Fibroblast of skin of scalp (primary cell): ENCODE measurements at regions not wholly inside any gene's neighbourhood (a gene's known extent, or its start where the extent isn't known, plus 50 kb on each side); places are given as distances from the start of the nearest gene placed in this dataset.
"Not testable (repeated sequence)": the region's sequence is repeated elsewhere in the genome, so short reads cannot be mapped to it uniquely, and the experiment has no call there.

Source experiments
- DNase-seq: peaks from one replicate; pipeline ENCODE4 v3.0.0-alpha.2; 2013

DNA sequence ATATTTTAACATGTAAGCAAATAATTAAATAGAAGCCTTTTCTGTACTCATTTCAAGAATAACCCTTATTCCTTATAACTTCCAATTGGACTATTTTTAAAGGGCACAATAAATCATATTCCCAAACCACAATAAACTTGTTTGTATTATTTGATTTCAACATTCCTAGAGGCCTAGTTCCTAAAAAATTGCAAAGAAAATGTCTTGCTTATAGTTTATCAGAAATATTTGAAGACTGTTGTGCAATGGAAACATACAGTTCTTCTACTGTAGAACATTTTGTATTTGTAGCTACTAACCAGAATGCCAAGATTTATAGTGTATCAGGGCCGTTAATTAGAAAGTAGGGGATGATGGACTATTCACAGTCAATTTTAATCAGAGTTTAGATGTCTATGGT is 1037.0 kb upstream of the CDH18 start:
- DNase-seq, result no peak

DNA sequence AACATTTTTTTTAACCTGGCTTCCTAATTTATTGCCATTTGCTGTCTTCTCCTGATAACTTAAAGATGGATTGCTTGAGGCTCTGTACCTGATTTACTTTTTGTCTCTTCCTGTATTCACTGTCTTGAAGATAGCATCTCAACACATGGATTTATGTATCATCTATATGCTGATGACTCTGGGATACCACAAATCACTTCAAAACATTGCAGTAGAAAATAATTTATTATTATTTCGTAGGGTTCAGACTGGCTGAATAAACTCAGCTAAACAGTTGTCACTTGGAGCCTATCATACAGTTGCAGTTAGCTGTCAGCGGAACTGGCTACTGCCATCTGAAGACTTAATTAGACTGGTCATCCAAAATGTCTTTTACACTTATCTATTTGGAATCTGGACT is 1025.2 kb upstream of the CDH18 start:
- no peak for DNase-seq

DNA sequence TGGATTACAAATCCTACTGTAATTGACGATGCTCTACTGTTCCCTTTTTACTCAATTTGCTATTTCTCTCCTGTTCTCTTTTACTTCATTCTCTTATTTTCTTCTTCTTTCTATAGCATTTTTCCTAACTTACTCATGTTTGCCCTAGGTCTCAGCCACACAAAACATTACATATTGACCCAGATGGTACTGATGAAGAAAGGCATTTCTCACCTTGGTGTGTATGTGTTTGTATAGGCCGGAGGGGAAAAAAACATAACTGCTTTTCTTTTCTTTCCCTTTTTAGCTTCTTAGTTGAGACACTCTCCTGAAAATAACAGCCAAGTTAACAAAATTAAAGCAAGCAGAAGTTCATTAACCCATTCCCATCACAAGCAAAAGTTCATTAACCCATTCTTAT is 1019.8 kb upstream of the CDH18 start:
- DNase-seq, result peak; percentile 1

DNA sequence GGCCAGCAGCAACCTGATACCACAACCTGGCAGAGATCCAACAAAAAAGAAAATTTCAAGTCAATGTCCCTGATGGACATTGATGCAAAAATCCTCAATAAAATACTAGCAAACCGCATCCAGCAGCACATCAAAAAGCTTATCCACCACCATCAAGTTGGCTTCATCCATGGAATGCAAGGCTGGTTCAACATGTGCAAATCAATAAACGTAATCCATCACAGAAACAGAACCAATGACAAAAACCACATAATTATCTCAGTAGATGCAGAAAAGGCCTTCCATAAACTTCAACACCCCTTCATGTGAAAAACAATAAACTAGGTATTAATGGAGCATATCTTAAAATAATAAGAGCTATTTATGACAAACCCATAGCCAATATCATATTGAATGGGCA is 1000.9 kb upstream of the CDH18 start:
- DNase-seq, result not testable (repeated sequence)

DNA sequence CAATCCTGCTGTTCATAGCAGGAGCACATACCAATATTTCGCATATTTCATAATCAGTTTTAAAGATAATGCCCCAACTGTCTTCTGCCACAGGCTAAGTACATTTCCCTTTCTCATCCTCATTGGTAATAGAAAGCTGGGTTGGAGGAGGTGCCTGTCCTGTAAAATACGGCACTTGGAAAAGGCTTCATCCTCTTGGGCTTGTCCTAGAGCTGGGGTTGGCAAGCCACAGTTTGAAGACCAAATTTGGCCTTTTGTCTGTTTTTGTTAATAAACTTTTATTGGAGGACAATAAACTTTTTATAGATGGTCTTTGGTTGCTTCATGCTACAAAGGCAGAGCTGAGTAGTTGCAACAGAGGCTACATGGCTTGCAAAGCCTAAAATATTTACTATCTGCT is 997.8 kb upstream of the CDH18 start:
- no peak for DNase-seq

DNA sequence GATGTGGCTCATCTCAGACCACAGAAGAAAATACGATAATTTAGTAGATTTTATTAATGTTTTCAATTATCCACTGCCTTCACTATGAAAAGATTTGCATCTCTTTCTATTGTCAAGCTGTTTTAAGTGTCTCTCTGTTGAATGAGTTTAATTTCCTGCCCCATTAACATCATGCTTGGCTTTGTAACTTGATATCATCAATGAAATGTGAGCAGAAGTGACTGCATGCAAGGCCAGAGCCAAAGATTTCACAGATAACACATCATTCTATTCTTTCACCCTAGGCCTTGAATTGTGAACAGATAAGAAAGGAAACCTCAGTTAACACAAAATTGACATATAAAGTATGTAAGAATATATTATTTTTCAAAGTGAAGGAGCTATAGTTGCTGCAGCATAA is 986.4 kb upstream of the CDH18 start:
- DNase-seq, result no peak

DNA sequence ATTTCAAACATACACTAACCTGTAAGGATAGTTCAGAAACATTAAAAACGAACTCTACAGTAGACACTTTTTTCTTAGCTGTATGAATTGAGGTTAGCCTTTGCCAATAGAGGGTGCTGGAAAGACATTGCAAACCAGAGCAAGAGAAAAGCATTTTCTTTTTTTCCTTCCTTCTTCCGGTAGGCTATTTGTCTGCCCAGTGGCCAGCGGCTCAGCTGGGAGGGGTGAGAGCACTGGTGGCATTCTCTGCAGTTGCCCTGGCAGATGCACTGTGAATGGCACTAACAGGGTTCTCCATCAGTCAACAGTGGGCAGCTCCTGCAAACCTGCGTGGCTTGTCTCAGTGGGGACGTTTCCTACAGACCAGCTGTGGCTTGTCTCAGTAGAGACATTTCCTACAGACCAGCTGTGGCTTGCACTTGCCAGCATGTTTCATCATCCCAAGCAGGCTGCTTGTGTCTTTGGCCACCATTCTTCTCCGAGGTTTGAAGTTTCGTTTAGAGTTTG is 984.5 kb upstream of the CDH18 start:
- peak; percentile 31 for DNase-seq

DNA sequence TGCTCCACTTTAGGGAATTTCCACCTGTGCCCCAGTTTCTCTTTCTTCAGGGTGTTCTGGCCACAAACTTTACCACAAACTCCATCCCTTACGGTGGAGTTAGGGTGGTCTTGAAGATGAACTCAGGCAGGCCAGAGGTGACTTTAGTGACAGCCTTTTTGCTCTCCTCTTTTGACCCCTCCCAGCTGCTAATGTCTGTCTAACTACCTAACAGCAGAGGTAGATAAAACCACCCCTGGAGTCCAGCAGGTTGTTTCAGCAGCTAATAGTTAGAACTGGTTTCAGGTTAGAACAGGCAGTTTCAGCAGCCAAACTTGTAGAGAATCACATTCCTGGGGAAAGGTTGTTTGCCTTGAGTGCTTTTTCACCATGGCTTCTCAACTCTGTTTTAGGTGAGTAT is 971.3 kb upstream of the CDH18 start:
- DNase-seq, result no peak

DNA sequence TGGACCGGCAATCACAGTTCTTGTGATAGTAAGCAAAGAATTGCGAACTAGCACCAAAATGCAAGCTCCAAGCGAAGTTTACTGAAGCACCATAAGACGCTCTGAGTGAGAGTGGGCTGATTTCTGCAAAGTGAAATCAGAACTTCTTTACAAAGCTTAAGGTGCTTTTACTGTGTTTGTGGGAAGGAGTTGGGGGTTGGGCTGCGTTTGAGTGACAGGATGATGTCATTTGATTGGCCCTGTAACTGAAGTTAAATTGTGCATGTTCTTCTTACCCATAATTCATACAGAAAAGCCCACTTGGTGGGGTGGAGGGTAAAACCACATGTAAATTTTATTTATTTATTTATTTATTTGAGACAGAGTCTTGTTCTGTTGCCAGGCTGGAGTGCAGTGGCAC is 970.6 kb upstream of the CDH18 start:
- DNase-seq, result no peak

DNA sequence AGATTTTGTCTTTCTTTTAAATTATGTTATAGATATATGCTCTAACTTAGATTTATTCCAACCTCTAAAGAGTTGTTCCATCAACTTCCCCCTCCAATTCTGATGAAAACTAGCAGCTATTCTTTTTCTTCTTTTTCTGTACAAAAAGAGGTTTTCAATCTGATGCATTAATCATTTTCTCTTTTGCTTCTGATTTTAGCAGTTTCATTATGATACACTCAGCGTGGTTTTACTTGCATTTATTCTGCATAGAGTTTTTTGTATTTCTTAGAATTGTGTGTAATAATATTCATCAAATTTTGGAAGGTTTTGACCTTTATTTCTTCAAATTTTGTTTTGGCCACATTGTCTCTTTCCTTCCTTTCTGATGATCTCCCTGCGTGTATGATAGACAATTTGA is 968.1 kb upstream of the CDH18 start:
- no peak for DNase-seq

DNA sequence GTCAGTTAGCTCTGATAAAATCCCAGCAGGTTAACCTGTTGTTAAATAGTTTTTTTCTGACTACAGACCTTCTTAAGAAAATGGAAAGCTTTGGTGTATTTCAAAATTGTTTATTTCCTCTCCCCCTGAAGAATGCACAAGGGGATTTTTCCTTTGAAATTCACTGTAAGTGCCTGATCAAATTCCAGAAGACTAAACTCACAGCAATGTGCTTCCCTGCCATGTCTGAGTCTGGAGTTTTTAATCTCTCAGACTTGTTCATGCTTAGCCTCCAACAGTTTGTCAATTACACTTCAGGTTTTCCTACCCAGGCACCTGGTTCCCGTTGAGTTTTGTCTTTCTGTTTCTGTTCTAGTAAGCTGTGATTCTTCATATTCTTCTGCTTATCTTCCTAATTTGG is 961.6 kb upstream of the CDH18 start:
- DNase-seq, result no peak

DNA sequence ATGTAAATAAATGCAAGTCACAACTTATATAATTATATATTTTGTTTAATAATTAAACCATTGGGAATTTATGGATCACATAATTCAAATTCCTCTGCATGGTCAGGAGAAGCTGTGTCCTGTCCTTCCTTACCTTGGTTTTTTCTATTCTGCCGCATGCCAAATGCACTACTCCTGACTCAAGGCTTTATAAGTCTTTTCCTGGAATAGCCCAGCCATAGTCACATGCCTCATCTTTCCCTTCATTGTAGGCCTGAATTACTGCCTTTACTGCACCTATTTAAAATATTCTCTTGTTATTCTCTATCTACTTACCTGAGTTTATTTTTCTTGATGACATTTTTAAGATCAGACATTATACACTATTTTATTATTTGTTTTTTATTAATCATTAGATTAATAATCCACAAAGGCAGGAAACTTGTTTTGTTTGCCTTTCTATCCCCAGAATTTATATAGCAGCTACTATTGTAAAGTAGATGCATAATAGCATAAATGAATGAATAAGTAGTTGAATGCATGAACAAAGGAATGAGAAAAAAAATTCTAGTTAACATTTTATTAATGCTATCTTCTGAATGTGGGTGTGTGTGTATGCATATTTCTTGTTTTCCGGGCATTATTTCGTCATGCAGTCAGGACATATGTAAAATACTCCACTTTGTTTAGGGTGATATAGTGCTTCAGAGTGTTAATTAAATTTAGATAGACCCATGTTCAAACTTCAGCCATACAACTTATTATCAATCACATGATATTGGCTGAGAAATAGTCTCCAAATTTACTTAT is 955.4 kb upstream of the CDH18 start:
- DNase-seq, result not testable (repeated sequence)

DNA sequence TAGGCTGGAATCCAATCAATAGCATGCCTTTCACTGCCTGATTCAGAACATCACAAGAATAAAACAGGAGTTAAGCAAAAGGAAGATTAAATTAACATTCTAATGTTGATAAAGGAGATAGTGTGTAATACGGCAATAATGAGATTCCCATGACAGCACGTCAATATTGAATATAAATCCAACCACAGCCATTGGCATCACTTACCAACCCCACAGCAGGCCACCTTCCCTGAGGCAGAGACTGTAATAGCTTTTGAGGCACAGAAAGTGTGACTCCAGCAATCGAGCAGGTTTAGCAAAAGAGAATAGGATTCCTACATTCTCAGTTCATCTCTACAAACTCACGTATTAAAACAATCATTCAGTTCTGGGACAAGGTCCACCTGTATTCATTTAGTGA is 954.6 kb upstream of the CDH18 start:
- DNase-seq, result not testable (repeated sequence)

DNA sequence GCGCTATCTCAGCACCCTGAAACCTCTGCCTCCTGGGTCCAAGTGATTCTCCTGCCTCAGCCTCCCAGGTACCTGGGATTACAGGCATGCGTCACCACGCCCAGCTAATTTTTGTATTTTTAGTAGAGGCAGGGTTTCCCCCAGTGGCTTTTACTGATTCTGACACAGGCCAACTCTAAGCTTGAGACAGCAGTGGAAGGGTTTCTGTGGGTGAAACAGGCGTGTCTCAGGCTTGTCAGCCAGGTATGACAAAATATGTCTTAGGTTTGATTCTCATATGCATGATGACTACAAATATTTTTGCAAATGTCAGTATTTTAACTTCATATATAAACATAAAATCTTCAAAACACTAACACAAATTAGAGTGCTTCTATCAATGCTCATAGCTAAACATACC is 952.8 kb upstream of the CDH18 start:
- DNase-seq, result not testable (repeated sequence)

DNA sequence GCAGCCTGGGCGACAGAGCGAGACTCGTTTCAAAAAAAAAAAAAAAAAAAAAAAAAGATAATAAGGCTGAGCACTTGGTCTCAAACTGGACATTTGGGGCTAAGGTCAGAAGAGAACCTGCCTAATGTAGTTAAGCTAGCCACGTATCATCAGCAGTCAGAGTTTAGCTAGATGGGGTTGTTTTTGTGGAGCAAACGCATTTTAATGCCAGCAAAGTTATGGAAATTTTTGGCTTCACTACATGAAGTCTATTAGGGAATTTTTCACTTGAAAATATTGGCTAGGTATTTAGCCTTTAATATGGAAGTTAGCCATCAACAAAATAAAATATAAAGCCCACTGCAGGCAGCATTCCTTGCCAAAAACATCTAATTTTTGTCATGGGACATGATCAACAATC is 902.9 kb upstream of the CDH18 start:
- DNase-seq, result not testable (repeated sequence)

DNA sequence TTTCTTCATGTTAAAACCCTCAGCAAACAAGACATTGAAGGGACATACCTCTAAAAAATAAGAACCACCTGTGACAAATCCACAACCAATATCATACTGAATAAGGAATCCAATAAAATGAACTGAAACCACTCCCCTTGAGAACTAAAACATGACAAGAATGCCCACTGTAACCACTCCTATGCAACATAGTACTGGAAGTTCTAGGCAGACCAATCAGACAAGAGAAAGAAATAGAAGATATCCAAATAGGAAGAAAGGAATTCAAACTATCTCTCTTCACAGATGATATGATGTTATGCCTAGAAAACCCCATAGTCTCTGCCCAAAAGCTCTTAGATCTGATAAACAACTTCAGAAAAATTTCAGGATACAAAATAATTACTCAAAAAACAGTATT is 887.7 kb upstream of the CDH18 start:
- DNase-seq, result not testable (repeated sequence)

DNA sequence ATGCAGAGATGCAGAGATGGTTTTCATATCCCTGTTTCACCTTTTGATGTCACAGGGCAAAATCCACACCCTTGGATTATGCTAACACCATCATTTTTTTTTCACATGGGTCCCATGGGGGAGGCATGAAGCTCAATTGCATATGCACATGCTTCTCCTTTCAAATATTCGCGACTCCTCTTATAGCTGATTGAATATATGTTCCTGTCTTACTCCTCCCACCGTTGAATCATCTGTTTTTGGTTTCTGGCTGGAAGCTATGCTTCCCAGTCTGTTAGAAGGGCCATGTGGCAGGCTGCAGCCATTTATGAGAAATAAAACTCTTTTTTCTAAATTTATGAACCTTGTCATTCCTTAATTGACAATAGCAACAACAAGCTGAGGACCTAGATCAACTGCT is 877.9 kb upstream of the CDH18 start:
- DNase-seq, result not testable (repeated sequence)

DNA sequence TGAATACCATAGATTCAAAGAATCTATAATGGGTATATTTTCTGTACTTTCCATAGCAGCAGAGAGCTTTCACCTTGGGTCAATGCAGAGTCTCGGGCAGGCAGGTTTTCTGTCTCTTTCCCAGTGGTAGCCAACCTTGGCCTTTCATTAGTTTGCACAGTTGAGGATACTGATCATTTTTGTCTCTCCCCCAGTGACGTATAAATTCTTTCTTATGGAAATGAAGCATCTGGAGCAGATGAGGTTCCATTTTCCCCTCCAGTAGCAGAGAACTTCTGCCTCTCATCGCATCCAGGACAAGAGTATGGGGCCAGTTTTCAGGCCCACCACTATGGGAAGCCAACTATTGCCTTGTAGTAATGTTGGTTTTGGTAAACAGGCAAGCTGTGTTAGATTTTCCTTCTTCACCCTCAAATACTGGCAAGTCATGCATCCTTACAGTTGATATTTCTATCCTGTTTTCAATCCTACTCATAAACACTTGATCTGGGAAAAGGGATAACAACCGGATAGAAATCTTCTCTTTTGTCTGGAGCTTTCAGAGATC is 845.2 kb upstream of the CDH18 start:
- peak; percentile 14 for DNase-seq

DNA sequence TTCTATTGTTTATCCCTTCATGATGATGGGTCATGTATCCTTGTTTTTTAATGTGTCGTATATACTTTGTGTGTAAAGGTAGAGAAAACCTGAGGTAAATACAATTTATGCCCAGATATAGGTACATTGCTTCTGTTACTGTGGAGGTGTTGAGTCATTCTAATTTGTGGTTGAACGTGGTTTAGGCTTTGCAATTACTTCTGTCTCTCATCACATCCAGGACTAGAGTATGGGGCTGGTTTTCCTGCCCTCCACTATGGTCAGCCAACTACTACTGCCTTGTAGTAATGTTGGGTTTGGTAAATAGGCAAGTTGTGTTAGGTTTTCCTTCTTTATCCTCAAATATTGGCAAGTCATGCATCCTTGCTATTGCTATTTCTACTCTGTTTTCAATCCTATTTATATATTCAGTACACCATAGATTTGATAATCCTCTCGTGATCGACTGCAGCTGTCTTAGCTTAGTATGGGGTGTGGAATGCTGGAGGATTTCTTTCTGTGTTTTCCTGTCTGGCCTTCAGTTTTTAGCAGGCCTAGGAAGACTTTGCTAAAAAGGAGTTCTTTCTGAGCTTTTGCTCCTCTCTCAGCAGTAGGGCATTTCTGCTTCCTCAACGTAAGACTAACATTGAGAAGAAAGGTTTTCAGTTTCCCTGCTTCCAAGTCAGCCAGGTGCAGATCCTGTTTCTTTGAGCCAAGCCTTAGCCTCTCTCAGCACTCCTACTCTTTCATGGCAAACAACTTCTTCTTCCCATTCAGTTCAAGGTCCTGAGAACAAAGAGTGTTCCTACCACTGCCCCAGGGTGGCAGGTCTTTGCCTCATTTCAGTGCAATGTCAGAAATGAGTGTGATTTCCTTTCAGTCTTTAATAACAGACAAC is 844.4 kb upstream of the CDH18 start:
- peak; percentile 43 for DNase-seq

DNA sequence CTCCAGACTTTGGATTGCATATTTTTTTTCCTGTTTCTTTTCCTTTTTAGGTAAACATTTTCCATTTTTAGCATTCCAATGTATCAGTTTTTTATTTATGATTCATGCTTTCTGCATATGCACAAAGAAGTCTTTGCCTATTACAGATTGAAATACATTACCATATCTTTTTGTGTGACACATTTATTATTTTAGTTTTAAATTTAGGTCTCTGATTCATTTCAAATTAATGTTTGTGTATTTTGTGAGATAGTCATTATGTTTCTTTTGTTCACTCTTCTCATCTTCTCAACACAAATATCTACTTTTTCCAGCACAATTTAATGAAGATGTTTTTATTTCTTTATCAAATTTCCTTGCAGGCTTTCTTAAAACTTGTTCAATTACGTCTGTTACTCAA is 838.0 kb upstream of the CDH18 start:
- peak; percentile 52 for DNase-seq

DNA sequence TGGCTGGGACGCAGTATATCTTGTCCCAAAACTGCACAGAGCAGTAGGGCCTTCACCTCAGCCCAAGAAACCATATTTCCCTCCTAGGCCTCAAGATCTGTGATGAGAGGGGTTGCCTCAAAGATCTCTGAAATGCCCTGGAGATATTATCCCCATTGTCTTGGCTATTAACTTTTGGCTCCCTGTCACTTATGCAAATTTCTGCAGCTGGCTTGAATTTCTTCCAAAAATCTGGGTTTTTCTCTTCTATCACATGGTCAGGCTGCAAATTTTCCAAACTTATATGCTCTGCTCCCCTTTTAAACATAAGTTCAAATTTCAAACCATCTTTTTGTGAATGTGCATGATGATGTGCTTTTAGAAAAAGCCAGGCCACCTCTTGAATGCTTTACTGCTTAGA is 809.2 kb upstream of the CDH18 start:
- DNase-seq, result not testable (repeated sequence)

DNA sequence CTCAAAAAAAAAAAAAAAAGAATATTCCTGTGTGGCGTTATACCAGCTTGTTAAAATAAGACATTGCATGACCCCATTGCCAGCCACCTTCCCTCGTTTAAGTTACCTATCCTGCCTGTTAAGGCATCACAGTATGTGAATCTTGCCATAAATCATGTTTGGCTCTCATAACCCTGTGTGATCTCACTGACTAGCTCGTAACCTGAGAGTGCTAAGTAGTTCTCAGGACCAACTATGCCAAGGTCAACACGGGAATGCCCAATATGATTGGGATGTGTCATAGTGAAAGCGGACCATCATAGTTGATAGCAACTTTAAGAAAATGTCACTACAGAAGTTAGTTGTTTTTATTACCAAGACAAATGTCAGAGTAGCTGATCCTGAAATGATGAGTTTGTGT is 796.8 kb upstream of the CDH18 start:
- DNase-seq, result not testable (repeated sequence)

DNA sequence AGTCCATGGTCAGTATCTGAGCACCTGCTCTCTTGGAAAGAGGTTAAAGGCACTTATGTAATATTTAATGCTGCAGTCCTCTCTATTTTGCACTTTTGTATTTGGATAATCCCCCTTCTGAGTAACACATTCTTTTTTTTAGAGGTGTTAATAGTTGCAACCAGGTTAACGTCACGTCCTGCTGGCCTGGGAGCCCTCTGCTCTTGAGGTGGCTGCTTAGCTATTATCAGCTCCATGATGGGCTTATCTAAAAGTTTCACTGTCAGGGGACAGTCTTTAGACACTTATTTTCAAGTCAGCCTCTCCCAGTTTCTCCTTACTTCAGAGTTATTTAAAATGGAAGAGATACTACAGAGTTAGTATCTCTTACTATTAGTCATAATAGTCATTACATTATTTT is 795.5 kb upstream of the CDH18 start:
- DNase-seq, result not testable (repeated sequence)
